Loucy (cell line): ENCODE measurements at regions not wholly inside any gene's neighbourhood (a gene's known extent, or its start where the extent isn't known, plus 50 kb on each side); places are given as distances from the start of the nearest gene placed in this dataset.
"Not testable (repeated sequence)": the region's sequence is repeated elsewhere in the genome, so short reads cannot be mapped to it uniquely, and the experiment has no call there.

Experiments
- H2AFZ ChIP-seq: fragments of 200-600 bp; sonication (generic); 2 replicates; pipeline ENCODE4 v1.6.0; 2016; ENCODE audit warnings: antibody characterized with exemption, mild to moderate bottlenecking, low read length, moderate library complexity
- H3F3A ChIP-seq: fragments of 200-600 bp; 2 replicates; pipeline ENCODE4 v1.6.0; 2016; ENCODE audit warnings: antibody characterized with exemption, low read depth, mild to moderate bottlenecking
- H3K27me3 ChIP-seq: fragments of 200-600 bp; sonication (generic); 2 replicates; pipeline ENCODE4 v1.6.1; 2014; ENCODE audit warnings: low read length, mild to moderate bottlenecking; ENCODE audit not compliant: insufficient read depth, poor library complexity, severe bottlenecking
- H3K36me3 ChIP-seq: fragments of 200-600 bp; sonication (generic); 2 replicates; pipeline ENCODE4 v1.6.1; 2016; ENCODE audit warnings: low read length; ENCODE audit not compliant: insufficient read depth
- H3K4me1 ChIP-seq: fragments of 200-600 bp; sonication (generic); 2 replicates; pipeline ENCODE4 v1.5.1; 2014; ENCODE audit warnings: low read length, mild to moderate bottlenecking; ENCODE audit not compliant: insufficient read depth, poor library complexity, severe bottlenecking
- H3K4me2 ChIP-seq: fragments of 200-600 bp; sonication (generic); 2 replicates; pipeline ENCODE4 v1.6.0; 2014; ENCODE audit warnings: antibody characterized with exemption, low read length, low read depth, mild to moderate bottlenecking; ENCODE audit not compliant: poor library complexity, severe bottlenecking
- H3K4me3 ChIP-seq: fragments of 200-600 bp; sonication (generic); 2 replicates; pipeline ENCODE4 v1.5.1; 2014; ENCODE audit warnings: low read length, mild to moderate bottlenecking, mixed read lengths; ENCODE audit not compliant: poor library complexity, severe bottlenecking
- H3K79me2 ChIP-seq: fragments of 200-600 bp; sonication (generic); 2 replicates; pipeline ENCODE4 v1.6.1; 2014; ENCODE audit warnings: low read length; ENCODE audit not compliant: insufficient read depth
- H3K9ac ChIP-seq: fragments of 200-600 bp; sonication (generic); 2 replicates; pipeline ENCODE4 v1.6.0; 2014; ENCODE audit warnings: mild to moderate bottlenecking, low read depth, low read length, moderate library complexity; ENCODE audit not compliant: poor library complexity, severe bottlenecking
- H3K9me2 ChIP-seq: fragments of 200-600 bp; sonication (generic); replicated peaks from 2 replicates; pipeline ENCODE4 v1.6.1; 2016; ENCODE audit warnings: low read depth, low read length, mixed read lengths
- H3K9me3 ChIP-seq: fragments of 200-600 bp; sonication (generic); 2 replicates; pipeline ENCODE4 v1.6.1; 2014; ENCODE audit warnings: mild to moderate bottlenecking, antibody characterized with exemption, low read length, low read depth; ENCODE audit not compliant: insufficient read depth
- H4K20me1 ChIP-seq: fragments of 200-600 bp; sonication (generic); 2 replicates; pipeline ENCODE4 v1.6.0; 2014; ENCODE audit warnings: antibody characterized with exemption, low read length, mild to moderate bottlenecking; ENCODE audit not compliant: insufficient read depth, poor library complexity, severe bottlenecking
- EZH2phosphoT487 ChIP-seq: fragments of 200-600 bp; IDR thresholded peaks from 2 replicates; pipeline ENCODE4 v1.6.1; 2018; ENCODE audit warnings: antibody characterized with exemption, mild to moderate bottlenecking, moderate library complexity, borderline replicate concordance
- TF ChIP-seq, protein P1 (sequence below): fragments of 200-600 bp; sonication (generic); conservative IDR thresholded peaks from 2 replicates; pipeline ENCODE4 v1.5.1; 2014; ENCODE audit warnings: mild to moderate bottlenecking, antibody characterized with exemption, low read length

DNA sequence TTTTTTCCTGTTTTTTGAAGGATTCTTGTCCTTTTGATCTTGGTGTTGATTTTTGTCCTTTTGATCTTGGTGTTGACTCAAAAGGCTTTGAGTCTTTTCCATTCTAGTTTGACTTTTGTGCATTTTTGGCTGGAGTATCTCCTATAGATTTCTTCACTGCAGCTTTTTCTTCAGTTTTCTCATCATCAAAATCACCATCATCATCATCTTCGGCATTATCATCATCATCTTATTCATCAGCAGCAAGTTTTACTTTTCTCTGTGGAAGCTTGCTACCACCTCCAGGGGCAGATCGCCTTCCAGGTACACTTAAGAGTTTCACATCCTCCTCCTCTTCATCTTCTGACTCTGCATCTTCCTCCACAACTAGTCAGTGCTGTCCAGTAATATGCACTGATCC, 56.5 kb upstream of the MCHR2 start:
- Histone ChIP-seq H3K9me3 (no peaks in the 10 kb centered on the region), H4K20me1 (no peaks in the 10 kb centered on the region), H3K4me3 (no peak overlapping the region), H3K36me3 (no peaks in the 10 kb centered on the region), H2AFZ (no peak overlapping the region), H3K9ac (no peak overlapping the region), H3K4me2 (no peak overlapping the region), H3F3A (no peaks in the 10 kb centered on the region), H3K4me1 (no peaks in the 10 kb centered on the region), H3K27me3 (no peaks in the 10 kb centered on the region), H3K9me2 (no peaks in the 10 kb centered on the region), H3K79me2 (no peaks in the 10 kb centered on the region)
- no peak for TF ChIP-seq EZH2phosphoT487
- TF ChIP-seq, protein P1, sequence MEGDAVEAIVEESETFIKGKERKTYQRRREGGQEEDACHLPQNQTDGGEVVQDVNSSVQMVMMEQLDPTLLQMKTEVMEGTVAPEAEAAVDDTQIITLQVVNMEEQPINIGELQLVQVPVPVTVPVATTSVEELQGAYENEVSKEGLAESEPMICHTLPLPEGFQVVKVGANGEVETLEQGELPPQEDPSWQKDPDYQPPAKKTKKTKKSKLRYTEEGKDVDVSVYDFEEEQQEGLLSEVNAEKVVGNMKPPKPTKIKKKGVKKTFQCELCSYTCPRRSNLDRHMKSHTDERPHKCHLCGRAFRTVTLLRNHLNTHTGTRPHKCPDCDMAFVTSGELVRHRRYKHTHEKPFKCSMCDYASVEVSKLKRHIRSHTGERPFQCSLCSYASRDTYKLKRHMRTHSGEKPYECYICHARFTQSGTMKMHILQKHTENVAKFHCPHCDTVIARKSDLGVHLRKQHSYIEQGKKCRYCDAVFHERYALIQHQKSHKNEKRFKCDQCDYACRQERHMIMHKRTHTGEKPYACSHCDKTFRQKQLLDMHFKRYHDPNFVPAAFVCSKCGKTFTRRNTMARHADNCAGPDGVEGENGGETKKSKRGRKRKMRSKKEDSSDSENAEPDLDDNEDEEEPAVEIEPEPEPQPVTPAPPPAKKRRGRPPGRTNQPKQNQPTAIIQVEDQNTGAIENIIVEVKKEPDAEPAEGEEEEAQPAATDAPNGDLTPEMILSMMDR, result no peak

- H3K79me2 ChIP-seq, H3K9me2 ChIP-seq, H3F3A ChIP-seq, H3K27me3 ChIP-seq, H3K36me3 ChIP-seq, H2AFZ ChIP-seq, H4K20me1 ChIP-seq, H3K4me3 ChIP-seq, H3K9ac ChIP-seq, H3K4me1 ChIP-seq, H3K9me3 ChIP-seq: not testable (repeated sequence)
- H3K4me2 ChIP-seq, result peak overlapping the region; percentile 18
Observed at GRCh38 chr6:100043961-100044360, 49.9 kb upstream of the MCHR2 start.
